ENCODE measurements at regions not wholly inside any gene's neighbourhood (a gene's known extent, or its start where the extent isn't known, plus 50 kb on each side); places are given as distances from the start of the nearest gene placed in this dataset.

- TF ChIP-seq EZH2phosphoT487 (conservative IDR thresholded peaks at IDR 0.05; ENCODE audit: low read length) = no peak
- TF ChIP-seq CTCF (IDR thresholded peaks at IDR 0.05; ENCODE audit: insufficient read depth, low read length, poor library complexity, severe bottlenecking) = no peak
These were observed 79.1 kb upstream of the KCNH7 start for GRCh38 chr2:162917626-162918025.
